ENCODE measurements at regions not wholly inside any gene's neighbourhood (a gene's known extent, or its start where the extent isn't known, plus 50 kb on each side); places are given as distances from the start of the nearest gene placed in this dataset.
"Not testable (repeated sequence)": the region's sequence is repeated elsewhere in the genome, so short reads cannot be mapped to it uniquely, and the experiment has no call there.

DNA sequence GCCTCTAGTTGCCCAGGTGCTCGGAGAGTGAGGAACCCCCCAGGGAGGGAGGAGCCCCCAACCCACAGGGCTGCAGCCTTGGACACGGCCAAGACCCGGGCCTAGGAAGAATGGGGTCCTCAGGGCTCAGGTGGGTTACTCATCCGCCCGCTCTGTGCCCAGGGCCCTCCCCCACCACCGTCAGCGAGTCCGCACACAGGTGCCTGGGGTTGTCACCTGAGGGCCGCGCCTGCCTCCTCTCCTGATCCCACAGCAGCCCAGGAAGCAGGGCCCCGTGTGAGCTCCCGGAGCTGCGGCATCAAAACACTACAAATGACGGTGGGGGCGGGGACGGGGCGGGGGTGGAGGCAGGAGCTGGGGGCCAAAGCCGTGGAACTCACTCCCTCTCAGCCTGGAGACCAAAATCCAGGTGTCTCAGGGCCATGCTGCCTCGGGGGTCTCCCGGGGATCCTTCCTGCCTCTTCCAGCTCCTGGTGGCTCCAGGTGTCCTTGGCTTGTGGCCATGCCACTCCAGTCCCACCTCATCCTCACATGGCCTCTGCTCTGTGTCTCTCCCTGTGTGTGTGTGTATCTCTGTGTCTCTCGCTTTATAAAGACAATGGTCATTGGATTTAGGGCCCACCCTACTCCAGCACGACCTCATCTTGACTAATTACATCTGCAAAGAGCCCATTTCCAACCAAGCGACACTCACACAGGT, 172.7 kb downstream of the NPIPB11 start:
- not testable (repeated sequence) for DNase-seq

DNA sequence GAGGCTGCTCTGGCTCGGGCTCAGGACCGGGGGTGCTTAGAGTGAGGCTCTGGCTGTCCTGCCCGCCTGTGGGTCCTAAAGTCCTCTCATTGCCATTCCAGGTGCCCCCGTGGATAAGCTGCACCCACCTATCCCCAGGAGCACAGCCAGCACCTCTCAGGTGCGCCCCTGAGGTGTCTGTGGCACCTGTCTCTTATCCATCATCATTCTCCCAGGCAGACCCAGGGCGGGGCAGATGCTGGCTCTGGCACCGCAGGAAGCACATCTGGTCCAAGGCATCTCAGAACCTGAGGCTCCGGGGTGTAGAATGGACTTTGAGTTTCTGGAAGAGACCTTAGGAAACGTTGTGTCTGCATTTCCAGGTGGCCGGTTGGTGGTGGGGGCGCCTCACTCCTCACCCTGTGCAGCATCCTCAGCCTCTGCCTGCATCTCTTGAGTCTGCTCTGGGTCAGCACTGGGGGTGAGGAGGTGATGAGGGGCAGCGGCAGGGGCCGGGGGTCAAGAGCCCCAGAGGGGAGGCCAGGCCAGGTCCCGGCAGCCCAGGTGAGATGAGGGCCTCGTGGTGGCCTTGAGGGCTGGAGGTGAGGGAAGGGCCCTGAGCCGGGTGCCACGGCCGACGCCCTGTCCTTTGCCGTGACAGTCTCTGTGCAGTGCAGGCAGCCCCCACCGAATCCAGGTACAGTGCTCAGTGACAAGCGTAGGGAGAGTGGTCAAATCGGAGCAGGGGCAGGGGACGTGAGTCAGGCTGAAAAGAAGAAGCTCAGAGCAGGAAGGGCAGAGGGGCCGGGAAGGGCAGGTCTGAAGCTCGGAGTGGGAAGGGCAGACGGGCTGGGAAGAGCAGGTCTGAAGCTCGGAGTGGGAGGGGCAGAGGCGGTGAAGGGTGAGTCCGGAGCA, 173.5 kb downstream of the NPIPB11 start:
- no peak for DNase-seq

DNA sequence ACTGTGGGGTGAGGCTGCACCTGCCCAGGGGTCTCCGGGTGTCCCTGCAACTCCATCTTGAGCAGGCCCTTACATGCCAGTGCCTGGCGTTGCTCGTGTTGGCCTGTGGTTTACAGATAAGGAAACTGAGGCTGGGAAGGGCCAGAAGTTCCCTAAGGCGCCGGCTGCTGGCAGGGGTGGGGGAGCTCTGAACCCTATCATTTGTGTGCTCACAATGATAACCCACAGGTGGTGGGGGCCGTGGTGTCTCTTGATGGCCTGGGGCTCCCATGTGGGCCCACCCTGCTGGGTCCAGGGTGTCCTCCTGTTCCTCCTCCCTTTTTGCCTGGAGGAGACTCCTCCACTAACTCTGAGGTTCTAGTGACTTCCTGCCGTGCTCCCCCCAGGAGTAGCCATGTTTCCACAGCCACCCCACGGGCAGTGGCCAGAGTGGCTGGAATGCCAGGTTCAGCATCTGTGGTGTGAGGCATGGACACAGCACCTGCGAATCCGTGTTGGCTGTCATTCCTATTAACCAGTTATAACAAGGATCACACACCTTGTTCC, 174.3 kb downstream of the NPIPB11 start:
- not testable (repeated sequence) for DNase-seq

DNA sequence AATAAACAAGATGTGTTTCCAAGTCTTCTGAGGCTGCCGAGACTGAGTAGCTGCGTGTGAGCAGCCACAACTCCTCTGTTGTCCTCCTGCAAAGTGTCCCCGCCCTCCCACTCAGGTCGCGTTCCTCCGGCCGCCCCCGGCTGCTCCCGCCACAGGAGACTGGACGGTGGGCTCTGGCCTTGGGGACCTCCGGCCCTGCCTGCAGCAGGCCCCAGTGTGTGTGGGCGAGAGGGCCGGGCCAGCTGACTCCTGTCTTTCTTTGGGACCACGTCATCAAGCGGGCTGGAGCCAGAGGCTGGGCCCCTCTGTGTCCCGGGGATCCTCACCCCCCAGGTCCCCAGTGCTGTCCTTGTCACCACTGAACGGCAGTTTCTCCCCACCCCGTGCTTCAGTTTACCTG, 175.3 kb downstream of the NPIPB11 start:
- no peak for DNase-seq

DNA sequence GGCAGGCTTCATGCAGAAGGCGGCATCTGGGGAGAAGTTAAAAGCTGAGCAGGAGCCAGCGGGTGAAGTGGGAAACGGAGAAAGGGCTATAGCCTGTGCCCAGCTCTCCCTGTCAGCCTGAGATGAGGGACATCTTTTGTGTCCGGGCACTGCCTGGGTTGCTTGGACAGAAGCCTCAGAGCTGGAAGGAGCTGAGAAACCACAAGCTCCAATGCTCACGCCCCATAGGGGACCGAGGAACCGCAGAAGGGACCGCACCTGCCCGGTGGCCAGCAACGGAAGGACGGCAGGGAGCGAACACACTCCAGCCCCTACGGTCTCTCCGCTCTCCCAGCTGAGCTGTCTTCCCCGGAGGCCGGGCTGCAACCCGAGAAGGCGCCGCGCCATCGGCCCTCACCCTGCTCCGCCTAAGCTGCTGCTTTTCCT, 175.8 kb downstream of the NPIPB11 start:
- no peak for DNase-seq

DNA sequence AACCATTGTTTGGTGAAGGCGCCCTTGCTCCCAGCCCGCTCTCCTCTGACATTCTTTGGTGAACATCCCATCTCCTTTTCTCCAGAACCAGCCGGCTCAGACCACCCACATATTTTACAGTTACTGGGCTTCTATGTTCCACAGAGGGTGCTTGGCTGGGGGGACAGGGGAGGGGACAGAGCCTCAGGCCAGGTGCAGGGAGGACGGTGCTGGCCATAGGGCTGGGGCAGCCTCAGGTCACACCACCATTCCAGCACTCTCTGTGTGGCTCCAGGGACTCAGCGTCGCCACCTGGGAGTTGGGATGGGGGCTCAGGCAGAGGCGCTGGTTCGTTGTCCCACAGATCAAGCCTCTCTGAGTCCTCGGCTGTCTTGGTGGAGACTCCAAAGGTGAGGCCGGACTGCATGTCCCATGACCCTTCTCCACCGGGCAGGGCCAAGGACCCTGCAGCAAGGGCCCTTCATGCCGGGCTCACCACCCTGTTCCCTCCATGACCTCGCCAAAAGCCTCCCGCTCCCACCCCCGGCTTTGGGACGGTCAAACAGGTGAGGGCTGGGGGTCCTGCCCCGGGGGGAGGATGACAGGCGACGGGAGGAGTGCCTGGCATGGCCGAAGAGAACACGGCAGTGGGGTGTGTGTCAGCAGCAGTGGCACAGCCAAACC, 176.4 kb downstream of the NPIPB11 start:
- not testable (repeated sequence) for DNase-seq

DNA sequence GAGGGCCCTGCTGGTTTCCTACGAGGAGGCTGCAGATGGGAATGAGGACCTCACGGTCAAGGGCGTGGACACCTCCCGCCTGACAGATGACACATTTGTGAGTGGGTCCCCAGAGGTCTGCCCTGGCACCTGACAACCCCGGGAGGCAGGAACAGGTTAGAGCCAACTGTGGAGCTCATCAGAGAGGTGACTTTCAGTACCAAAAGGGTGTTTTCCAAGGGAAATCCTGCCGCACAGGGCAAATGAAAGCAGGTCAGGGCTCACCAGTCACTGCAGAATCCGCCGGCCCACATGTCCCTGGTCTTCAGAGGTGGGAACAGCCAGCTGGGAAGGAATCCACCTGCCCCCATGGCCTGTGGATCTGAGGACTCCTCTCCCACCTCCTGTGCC, 176.9 kb downstream of the NPIPB11 start:
- not testable (repeated sequence) for DNase-seq

DNA sequence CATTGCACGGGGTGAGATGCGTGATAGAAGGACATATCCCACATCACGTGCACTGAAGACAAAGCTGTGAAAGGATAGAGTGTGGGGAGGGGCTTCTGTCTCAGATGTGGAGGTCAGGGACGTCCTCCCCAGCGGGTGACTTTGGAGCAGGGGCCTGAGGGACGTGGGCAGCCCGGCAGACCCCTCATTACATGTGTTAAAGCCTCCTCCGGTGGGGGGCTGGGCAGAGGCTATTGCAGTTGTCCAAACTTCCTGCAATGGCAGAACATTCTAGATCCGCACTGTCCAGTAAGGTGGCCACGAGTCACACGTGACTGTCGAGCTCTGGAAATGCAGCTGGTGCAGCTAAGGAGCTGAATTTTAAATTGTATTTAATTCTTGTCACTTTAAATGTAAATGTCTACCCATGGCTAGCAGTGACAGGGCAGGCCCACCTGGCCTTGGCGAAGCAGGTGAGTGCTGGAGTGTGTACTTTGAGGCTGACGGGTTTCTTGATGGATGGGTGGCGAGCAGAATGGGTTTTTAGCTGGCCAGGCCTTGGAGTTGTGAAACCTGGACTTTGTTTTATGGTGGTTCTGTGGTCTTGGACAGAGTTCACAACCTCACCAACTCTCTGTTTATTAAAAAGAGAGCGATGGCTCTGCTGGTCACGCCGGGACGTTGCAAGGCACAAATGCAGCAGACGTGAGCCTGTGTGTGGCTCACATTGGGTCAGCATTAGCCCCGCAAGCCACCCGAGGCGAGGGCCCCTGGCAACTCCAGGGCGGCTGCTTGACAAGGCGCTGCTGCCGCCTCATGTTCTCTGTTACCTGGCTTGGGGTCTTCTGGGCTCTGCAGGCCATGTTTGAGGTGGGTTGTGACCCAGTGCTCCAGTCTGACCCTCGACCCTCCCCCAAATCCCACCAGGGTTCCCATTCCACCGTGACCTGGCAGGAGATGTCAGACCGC, 177.6 kb downstream of the NPIPB11 start:
- not testable (repeated sequence) for DNase-seq

DNA sequence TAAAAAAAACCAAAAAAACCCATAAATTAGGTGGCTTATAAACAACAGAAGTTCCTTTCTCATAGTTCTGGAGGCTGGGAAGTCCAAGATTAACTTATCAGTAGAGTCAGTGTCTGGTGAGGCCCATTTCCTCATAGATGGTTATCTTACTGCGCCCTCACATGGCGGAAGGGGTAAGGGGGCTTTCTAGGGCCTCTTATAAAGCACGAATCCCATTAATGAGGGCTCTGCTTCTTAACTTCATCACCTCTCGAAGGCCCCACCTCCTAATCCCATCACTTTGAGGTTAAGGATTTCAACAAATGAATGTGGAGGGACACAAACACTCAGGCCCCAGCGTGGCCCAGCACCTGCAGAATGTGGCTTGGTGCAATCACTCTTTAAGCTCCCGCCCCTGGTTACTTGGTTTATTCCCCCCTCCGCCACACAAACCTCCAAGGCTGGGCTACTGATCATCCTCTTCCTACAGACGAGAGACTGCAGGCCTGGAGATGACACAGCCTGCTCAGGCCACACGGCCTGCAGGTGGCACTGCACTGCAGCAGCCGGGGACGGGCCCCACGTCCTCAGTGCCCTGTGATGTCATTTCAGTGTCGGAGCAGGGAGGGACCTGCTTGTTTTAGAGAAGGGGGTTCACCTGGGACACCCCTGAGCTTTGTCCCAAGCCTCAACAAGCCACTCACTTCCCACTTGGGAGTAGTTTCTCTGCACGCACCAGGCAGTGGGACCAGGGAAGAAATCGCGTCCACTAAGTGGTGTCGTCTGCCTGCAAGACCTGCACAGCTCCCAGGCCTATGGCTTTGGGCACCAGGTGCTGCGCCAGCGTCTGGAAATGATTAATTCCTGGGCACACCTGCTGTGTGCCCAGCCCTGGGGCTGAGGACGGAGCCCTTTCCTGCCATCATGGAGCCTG, 178.5 kb downstream of the NPIPB11 start:
- not testable (repeated sequence) for DNase-seq

DNA sequence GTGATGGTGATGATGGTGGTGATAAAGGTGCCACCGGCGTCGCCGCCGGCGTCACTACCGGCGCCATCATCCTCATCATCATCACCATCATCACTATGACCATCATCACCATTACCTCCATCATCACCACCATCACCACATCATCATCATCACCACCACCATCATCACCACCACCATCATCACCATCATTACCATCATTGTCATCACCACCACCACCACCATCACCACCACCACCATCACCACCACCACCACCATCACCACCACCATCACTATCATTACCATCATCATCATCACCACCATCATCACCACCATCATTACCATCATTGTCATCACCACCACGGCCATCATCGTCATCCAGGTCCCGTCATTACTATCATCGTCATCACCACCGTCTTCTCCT, 179.7 kb downstream of the NPIPB11 start:
- no peak for DNase-seq

DNA sequence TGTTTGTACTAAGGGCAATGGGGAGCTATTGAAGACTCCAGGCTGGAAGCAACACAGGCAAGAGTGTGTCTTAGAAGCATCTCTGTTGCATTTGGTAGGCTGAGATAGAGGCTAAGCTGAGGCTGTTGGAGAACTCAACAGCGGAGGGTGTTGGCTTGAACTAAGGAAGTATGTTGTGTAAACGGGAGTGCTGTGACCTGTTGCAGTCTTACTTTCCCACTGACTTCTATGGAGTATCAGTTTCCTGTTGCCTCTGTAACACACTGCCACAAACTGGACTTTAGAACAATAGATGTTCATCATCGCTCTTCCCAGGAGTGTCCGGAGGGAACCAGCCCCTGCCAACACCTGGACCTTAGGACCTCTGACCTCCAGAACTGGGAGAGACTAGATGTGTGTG, 181.8 kb downstream of the NPIPB11 start:
- not testable (repeated sequence) for DNase-seq

DNA sequence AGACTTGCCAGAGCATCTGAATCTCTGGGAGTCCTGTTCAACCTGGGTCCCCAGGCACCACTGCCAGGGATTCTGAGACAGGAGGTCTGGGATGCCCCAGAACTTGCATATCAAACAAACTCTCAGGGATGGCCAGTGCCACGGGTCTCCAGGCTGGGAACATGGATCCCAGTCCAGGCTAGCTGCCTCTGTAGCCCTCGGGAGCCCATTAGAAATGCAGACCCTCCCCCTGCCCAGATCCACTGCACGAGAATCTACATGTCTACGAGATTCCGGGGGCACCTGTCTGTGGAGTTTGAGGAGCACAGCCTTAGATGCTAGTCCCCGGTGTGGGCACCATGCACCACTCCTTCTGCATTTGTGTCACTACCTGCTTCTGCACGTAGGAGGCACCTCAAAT, 183.9 kb downstream of the NPIPB11 start:
- not testable (repeated sequence) for DNase-seq

DNA sequence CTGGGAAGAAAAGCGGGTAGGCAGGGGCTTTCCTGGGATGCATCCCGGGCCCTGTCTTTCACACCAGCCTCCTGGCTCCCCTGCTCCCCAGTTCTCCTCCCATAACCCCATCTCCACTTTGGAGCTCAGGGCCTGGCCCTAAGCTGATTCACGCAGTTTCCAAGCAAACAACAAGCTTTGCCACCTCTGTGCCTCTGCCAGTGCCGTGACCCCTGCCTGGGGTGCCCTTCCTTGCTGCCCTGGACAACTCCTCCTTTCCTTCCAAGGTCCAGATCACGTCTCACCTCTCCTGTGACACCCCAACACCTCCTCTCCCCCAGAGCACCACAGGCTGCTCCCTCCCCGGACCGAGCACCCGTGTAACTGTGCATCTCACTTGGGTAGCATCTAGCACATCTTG, 184.5 kb downstream of the NPIPB11 start:
- not testable (repeated sequence) for DNase-seq

DNA sequence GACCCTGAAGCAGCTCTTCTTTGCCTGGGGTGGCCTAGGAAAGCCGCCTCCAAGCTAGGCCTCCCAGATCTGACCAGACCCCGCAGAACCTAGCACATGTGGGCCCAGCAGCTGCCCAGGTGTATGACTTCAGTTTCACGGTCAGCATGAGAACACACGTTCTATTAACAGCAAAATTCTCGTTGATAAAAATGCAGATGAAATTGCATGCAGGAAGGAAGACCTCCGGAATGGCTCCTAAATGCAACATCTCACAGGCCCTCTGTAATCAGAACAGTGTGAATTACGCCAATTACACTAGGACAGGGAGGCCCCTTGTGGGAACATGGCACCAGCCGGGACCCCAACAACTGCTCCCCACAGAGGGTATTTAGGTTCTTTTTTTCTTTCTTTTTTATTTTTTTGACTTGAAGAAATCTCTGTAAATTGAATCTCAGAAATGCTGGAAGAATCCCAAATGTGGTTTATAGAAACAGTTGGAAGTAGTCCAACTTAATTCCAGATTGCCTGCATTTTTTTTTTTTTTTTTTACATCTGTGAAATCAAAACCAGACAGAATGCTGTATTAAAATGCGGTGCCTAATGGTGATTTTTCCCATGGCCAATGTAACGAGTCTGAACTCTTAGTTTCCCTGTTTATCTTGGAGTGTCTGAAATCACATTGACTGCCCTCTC, 185.1 kb downstream of the NPIPB11 start:
- not testable (repeated sequence) for DNase-seq

DNA sequence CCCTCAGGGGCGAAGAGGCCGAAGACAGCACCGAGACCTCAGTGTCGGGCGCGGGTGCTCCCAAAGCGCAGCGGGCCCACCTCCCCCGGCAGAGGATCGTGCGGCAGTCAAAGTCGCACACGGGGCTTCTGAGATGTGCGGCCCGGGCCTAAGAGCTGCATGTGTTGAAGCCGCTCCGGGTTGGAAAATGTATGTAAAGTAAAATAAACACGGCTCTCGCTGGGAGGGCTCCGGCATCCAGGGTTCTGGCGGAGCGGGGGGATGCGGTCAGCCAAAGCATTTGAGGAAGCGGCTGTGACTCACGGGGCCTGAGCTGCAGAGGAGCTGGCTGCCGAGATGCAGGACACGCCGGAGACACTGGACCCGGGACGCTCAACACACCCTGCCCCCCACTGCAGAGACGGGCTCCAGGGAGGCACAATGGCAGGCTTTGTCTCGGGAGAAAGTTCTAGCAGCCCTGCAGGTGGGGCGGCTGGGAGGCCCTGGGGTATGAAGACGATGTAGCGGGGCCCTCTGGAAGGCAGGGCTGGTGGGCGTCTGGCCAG, 185.8 kb downstream of the NPIPB11 start:
- DNase-seq: not testable (repeated sequence)

DNA sequence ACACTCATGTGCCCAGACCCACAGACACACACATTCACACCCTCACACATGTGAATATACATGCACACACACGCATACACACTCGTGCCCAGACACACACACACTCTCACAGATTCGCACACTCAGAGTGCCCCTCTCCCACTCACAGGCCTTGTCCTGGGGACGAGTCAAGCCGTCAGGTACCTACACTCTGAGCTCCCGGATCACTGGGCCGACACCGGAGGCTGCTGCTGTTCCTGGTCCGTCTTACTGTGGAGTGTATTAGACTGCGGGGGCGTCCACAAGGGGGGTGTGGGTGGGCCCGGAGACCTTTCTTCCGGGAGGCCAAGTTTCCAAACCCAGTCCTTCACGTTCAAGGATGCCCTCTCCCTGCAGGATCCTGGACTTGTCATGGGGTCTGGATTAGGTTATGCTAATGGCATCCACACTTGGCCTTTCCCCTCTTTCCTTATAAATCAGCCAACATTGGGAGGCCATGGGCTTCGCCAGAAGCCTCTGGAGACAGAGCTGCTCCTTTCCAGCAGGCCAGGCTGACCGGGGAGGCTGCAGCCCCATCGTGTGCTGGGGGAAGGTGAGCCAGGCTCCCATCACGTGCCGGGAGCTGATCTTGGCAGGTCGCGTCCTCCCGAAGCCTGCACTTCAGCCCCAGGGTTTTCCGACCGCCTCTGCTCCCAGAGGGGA, 186.4 kb downstream of the NPIPB11 start:
- DNase-seq: not testable (repeated sequence)

DNA sequence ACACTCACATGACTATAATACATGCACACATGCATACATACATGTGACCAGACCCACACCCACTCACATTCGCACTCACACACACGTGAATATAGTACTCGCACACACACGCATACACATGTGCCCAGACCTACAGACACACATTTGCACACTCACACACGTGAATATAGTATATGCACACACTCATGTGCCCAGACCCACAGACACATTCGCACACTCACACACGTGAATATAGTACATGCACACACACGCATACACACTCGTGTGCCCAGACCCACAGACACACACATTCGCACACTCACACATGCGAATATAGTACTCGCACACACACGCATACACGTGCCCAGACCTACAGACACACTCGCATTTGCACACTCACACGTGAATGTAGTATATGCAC, 186.9 kb downstream of the NPIPB11 start:
- DNase-seq: not testable (repeated sequence)

DNA sequence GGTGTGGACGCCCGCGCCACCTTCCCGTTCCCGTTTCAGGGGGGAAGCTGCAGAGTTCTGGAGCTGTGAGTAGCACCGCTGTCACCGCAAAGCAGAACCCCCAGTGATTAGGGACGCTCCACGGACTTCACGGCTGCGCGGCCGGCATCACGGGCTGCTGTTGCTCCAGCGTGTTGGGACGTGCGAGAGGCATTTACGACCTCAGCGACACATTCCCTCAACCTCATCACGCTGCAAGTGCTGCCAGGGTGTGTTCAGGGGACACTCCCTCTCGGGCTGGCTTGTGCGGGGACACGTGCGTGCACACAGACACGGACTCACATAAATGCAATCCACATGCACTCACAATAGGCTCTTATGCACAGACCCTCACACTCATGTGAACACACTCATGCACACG, 187.9 kb downstream of the NPIPB11 start:
- DNase-seq: not testable (repeated sequence)

DNA sequence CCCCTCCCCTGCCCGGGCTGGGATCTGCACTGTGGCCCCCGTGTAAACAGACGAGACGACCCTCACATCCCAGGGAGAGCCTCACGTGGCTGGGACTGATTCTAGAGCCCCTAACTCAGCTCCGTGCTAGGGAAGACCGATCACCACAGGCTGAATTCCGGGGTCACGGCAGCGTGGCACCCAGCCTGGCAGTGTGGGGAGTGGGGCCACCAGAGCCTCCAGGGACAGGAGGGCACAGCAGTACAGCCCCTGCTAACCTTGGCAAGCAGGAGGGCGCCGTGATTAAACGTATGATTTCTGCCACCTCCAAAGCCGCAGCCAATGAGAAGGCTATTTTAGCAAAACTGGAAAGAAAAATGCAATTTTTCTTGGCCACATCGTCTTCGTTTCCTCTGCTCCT, 188.3 kb downstream of the NPIPB11 start:
- DNase-seq: not testable (repeated sequence)

Measured in NCI-H1436 (cell line).